ENCODE measurements at regions not wholly inside any gene's neighbourhood (a gene's known extent, or its start where the extent isn't known, plus 50 kb on each side); places are given as distances from the start of the nearest gene placed in this dataset.

- intact Hi-C loops (cut with DNase I): no loop called here
- no peak for TF ChIP-seq CTCF (IDR thresholded peaks at IDR 0.05)
- H3K27ac ChIP-seq: no peak overlapping the region
- peaks cover 0 to 5% of the 10 kb centered on the region in 2 donors for H3K4me1 ChIP-seq
- DNase-seq (peak in 1 of 4 donors; percentile 51), ATAC-seq (no peak)
- no peak overlapping the region for H3K4me3 ChIP-seq
- H3K36me3 ChIP-seq: no peaks in the 10 kb centered on the region
- H3K9me3 ChIP-seq: no peaks in the 10 kb centered on the region
- H3K27me3 ChIP-seq: no peaks in the 10 kb centered on the region
Measured at GRCh38 chr14:54194501-54194900, 202.3 kb upstream of the CDKN3 start.

DNA sequence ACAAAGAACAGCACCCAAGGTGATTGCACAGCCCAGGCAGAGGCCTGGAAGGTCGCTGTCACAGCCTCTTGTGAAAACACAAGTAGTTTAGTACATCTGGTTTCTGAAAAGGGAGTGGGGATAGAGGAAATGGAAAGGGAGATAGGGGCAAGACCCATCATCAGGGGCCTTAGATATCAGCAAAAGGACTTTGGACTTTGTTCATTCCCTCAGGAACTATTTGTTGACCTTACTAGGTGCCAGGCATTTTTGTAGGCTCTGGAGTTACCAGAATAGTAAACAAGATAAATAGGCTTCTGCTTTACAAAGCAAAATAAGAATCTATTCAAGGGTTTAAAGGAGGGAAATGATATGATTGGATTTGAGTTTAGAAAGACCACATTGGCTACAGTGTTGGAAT is 199.4 kb upstream of the CDKN3 start:
- TF ChIP-seq CTCF (IDR thresholded peaks at IDR 0.05): no peak
- ATAC-seq: no peak
- Histone ChIP-seq H3K9me3 (no peaks in the 10 kb centered on the region), H3K36me3 (no peaks in the 10 kb centered on the region), H3K4me1 (no peaks in the 10 kb centered on the region), H3K27ac (no peak overlapping the region), H3K4me3 (no peak overlapping the region), H3K27me3 (no peaks in the 10 kb centered on the region)
- no peak for DNase-seq
- intact Hi-C loops (cut with DNase I): no loop called here

- ATAC-seq: no peak
- intact Hi-C loops (cut with DNase I): no loop called here
- no peaks in the 10 kb centered on the region for H3K9me3 ChIP-seq
Measured at GRCh38 chr14:54200726-54201125, 196.1 kb upstream of the CDKN3 start.

DNA sequence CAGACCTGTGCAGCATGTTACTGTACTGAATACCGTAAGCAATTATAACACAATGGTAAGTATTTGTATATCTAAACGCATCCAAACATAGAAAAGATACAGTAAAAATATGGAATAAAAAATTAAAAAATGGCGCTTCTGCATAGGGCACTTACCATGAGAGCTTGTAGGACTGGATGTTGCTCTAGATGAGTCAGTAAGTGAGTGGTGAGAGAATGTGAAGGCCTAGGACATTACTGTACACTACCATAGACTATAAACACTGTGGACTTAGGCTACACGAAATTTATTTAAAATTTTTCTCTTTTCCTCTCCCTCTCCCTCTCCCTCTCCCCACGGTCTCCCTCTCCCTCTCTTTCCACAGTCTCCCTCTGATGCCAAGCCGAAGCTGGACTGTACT is 194.5 kb upstream of the CDKN3 start:
- ATAC-seq (no peak), DNase-seq (no peak)
- Histone ChIP-seq H3K9me3 (no peaks in the 10 kb centered on the region), H3K27me3 (no peaks in the 10 kb centered on the region), H3K4me3 (no peak overlapping the region), H3K4me1 (no peaks in the 10 kb centered on the region), H3K27ac (no peak overlapping the region), H3K36me3 (no peaks in the 10 kb centered on the region)
- TF ChIP-seq CTCF (IDR thresholded peaks at IDR 0.05): no peak
- intact Hi-C loops (cut with DNase I): no loop called here

More at GRCh38 chr14:54200726-54201125, 196.1 kb upstream of the CDKN3 start:
- no peaks in the 10 kb centered on the region for H3K4me1 ChIP-seq
- H3K27me3 ChIP-seq: no peaks in the 10 kb centered on the region
- no peak for DNase-seq
- no peak overlapping the region for H3K4me3 ChIP-seq
- H3K36me3 ChIP-seq: no peaks in the 10 kb centered on the region
- no peak for TF ChIP-seq CTCF (IDR thresholded peaks at IDR 0.05)
- no peak overlapping the region for H3K27ac ChIP-seq

- Histone ChIP-seq H3K4me3 (no peak overlapping the region), H3K36me3 (no peaks in the 10 kb centered on the region), H3K27ac (no peak overlapping the region), H3K4me1 (no peaks in the 10 kb centered on the region), H3K9me3 (no peaks in the 10 kb centered on the region), H3K27me3 (no peaks in the 10 kb centered on the region)
- ATAC-seq (peak; percentile 81), DNase-seq (no peak)
- no peak for TF ChIP-seq CTCF (IDR thresholded peaks at IDR 0.05)
- intact Hi-C loops (cut with DNase I): no loop called here
Measured at GRCh38 chr14:54206516-54206915, 190.3 kb upstream of the CDKN3 start.

Data from left lung (tissue), 4 donors.